Vagina (tissue), 2 donors: ENCODE measurements at regions not wholly inside any gene's neighbourhood (a gene's known extent, or its start where the extent isn't known, plus 50 kb on each side); places are given as distances from the start of the nearest gene placed in this dataset.
"Not testable (repeated sequence)": the region's sequence is repeated elsewhere in the genome, so short reads cannot be mapped to it uniquely, and the experiment has no call there.

Source experiments
- DNase-seq, 2 donors: peaks; one replicate each; pipeline ENCODE4 v3.0.0-alpha.2; 2017; ENCODE audit errors: extremely low spot score in 2 of 2
- H3K27ac ChIP-seq: fragments of 200-600 bp; sonication (generic); one replicate; pipeline ENCODE4 v1.5.1; 2019
- H3K27me3 ChIP-seq: fragments of 200-600 bp; sonication (generic); one replicate; pipeline ENCODE4 v1.5.1; 2019
- H3K36me3 ChIP-seq, 2 donors: fragments of 200-600 bp; sonication (generic); one replicate each; pipeline ENCODE4 v1.5.1; 2017 to 2019
- H3K4me1 ChIP-seq: fragments of 200-600 bp; sonication (generic); one replicate; pipeline ENCODE4 v1.5.1; 2019
- H3K4me3 ChIP-seq, 2 donors: fragments of 200-600 bp; sonication (generic); 1 replicate in 1 of 2; 2 replicates in 1 of 2; pipeline ENCODE4 v1.5.1; 2016 to 2019
- H3K9me3 ChIP-seq: fragments of 200-600 bp; sonication (generic); one replicate; pipeline ENCODE4 v1.5.1; 2019
- POLR2A ChIP-seq, 2 donors: fragments of 450-650 bp; IDR thresholded peaks; one replicate each; pipeline ENCODE4 v1.6.1; 2017; ENCODE audit warnings: antibody characterized with exemption in 2 of 2, mild to moderate bottlenecking in 2 of 2, moderate library complexity in 2 of 2
- POLR2AphosphoS5 ChIP-seq, 2 donors: sonication (generic); formaldehyde crosslinking; IDR thresholded peaks; one replicate each; pipeline ENCODE4 v1.9.0; 2017; ENCODE audit warnings: antibody characterized with exemption in 2 of 2, mild to moderate bottlenecking in 2 of 2, low read depth in 1 of 2; ENCODE audit not compliant: insufficient read depth in 1 of 2
- intact Hi-C: fragments of 100-400 bp; cut with DNase I; formaldehyde crosslinking; loops from one replicate; pipeline ENCODE4 v1.15.1; 2023
- TF ChIP-seq, protein P1 (sequence below), 3 experiments: fragments of 450-650 bp in 2 of 3; fragments of 200-600 bp in 1 of 3; sonication (generic) in 1 of 3; IDR thresholded peaks; one replicate each; pipeline ENCODE4 v1.5.1; 2017 to 2019; ENCODE audit warnings: antibody characterized with exemption in 3 of 3, mild to moderate bottlenecking in 2 of 3, moderate library complexity in 2 of 3

DNA sequence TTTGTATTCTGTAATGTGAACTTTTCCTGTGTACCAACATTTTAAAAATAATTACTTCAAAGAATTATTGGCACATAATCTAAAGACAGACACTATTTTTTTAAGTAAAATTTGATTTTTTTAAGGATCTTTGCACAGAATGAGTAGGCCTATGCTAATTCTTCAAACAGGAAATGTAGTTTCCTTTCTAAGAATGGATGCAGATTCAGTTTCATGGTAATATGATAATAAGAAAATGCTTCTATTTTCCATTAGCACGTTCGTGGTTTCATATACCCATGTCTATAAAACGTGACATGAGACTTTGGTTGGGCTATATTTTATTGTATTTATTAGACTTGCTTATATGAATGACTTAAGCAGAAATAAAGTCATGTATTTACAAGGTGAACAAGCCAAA lies 191.8 kb upstream of the RBBP8 start:
- Histone ChIP-seq H3K4me1 (no peaks in the 10 kb centered on the region), H3K4me3 (no peak overlapping the region), H3K9me3 (no peaks in the 10 kb centered on the region), H3K36me3 (no peaks in the 10 kb centered on the region), H3K27ac (no peak overlapping the region), H3K27me3 (no peaks in the 10 kb centered on the region)
- DNase-seq, result no peak
- intact Hi-C loops, result no loop called here
- TF ChIP-seq POLR2AphosphoS5 (IDR thresholded peaks at IDR 0.05; ENCODE audit: insufficient read depth in 1 of 2, low read depth in 1 of 2), result no peak
- no peak for TF ChIP-seq POLR2A (IDR thresholded peaks at IDR 0.05)
- TF ChIP-seq, protein P1, sequence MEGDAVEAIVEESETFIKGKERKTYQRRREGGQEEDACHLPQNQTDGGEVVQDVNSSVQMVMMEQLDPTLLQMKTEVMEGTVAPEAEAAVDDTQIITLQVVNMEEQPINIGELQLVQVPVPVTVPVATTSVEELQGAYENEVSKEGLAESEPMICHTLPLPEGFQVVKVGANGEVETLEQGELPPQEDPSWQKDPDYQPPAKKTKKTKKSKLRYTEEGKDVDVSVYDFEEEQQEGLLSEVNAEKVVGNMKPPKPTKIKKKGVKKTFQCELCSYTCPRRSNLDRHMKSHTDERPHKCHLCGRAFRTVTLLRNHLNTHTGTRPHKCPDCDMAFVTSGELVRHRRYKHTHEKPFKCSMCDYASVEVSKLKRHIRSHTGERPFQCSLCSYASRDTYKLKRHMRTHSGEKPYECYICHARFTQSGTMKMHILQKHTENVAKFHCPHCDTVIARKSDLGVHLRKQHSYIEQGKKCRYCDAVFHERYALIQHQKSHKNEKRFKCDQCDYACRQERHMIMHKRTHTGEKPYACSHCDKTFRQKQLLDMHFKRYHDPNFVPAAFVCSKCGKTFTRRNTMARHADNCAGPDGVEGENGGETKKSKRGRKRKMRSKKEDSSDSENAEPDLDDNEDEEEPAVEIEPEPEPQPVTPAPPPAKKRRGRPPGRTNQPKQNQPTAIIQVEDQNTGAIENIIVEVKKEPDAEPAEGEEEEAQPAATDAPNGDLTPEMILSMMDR (IDR thresholded peaks at IDR 0.05), result no peak

DNA sequence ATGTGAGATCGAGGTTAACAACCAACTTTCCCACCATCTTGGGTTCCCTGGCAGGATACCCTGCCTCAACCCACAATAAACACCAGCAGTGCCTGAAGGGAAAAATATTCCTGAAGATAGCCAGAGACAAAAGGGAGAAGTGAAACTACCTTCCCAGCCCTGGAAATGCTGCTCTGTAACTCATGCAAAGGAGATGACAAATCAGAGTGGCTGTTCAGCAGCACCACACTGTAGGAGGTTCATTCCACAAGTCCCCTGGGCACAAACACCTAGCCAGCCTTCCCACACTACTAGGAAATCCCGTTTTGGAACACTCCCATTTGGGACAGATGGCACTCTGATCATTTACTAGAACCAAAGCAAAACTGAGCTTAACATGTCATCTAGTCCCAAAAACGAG lies 190.7 kb upstream of the RBBP8 start:
- DNase-seq, result no peak
- no peaks in the 10 kb centered on the region for H3K4me1 ChIP-seq
- H3K4me3 ChIP-seq, result no peak overlapping the region
- no peaks in the 10 kb centered on the region for H3K36me3 ChIP-seq
- H3K27me3 ChIP-seq, result no peaks in the 10 kb centered on the region
- TF ChIP-seq POLR2A (IDR thresholded peaks at IDR 0.05), result no peak
- TF ChIP-seq, protein P1 (IDR thresholded peaks at IDR 0.05), result no peak
- no peak for TF ChIP-seq POLR2AphosphoS5 (IDR thresholded peaks at IDR 0.05; ENCODE audit: insufficient read depth in 1 of 2, low read depth in 1 of 2)
- intact Hi-C loops, result no loop called here
- H3K27ac ChIP-seq, result no peak overlapping the region
- no peaks in the 10 kb centered on the region for H3K9me3 ChIP-seq

DNA sequence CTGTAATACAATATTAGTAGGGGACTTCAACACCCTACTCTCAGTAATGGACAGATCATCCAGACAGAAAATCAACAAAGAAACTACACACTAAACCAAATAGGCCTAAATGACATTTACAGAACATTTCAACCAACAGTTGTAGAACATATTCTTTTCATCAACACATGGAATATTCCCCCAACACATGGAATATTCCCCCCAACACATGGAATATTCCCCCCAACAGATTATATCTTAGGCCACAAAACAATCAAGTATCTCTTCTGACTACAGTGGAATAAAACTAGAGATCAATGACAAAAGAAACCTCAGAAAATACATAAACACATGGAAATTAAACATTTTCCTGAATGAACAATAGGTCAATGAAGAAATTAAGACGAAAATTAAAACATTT lies 187.2 kb upstream of the RBBP8 start:
- intact Hi-C loops, result no loop called here
- no peak overlapping the region for H3K4me3 ChIP-seq
- no peak for TF ChIP-seq POLR2AphosphoS5 (IDR thresholded peaks at IDR 0.05; ENCODE audit: insufficient read depth in 1 of 2, low read depth in 1 of 2)
- TF ChIP-seq, protein P1 (IDR thresholded peaks at IDR 0.05), result no peak
- no peaks in the 10 kb centered on the region for H3K27me3 ChIP-seq
- no peaks in the 10 kb centered on the region for H3K9me3 ChIP-seq
- no peaks in the 10 kb centered on the region for H3K36me3 ChIP-seq
- H3K27ac ChIP-seq, result no peak overlapping the region
- no peaks in the 10 kb centered on the region for H3K4me1 ChIP-seq
- no peak for DNase-seq

DNA sequence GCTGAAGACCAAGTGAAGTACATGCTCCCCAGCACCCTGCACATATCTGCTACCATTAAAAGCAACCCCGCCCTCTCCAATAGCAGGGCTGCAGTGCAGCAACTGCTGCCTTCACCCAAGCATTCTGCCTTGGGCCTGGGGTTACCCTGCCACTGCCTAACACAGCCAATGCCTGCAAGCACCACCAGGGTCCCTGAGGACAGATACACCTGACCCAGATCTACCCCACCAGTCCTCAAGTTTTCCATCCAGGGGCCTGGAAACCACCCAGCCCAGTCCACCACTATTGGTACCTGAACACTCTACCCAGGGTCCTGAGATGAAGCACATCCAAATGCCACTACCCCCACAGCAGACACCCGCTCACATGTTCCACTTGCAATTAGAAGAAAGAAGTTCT lies 181.1 kb upstream of the RBBP8 start:
- Histone ChIP-seq H3K4me3 (no peak overlapping the region), H3K36me3 (no peaks in the 10 kb centered on the region), H3K27me3 (no peaks in the 10 kb centered on the region), H3K9me3 (no peaks in the 10 kb centered on the region), H3K4me1 (no peaks in the 10 kb centered on the region), H3K27ac (no peak overlapping the region)
- intact Hi-C loops, result no loop called here
- no peak for DNase-seq
- TF ChIP-seq POLR2A (IDR thresholded peaks at IDR 0.05), result no peak
- TF ChIP-seq POLR2AphosphoS5 (IDR thresholded peaks at IDR 0.05; ENCODE audit: insufficient read depth in 1 of 2, low read depth in 1 of 2), result no peak
- TF ChIP-seq, protein P1 (IDR thresholded peaks at IDR 0.05), result no peak

DNA sequence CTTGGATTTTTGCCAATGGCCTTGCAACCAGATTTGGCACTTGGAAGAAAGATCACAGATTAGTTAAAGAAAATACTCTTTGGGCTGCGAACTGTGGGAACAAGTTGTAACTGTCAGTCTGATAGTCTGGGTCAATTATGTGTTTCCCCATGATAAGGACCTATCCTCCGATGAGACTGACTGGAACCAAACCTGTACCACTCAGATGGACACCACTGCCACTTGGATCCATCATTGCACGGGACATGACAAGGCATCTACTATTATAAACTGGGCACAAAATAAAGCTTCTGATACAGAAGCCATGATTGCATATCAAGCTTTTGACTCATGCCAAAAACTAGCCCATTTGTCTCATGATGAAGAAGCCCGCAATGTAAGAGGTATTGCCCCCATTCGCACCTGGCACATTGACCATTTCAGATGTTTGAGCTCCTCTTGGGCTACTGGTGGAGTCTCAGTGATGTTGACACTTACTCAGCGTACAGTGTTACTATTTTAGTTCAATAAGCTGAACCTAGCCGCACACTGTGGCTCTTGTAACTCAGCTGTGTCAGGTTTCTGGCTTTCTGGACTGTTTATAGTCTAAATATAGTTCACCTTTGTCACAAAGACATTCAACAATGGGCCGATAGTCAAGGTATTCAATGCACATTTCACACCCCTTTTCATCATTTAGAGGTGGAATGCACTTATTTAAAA lies 179.8 kb upstream of the RBBP8 start:
- H3K27me3 ChIP-seq, result no peaks in the 10 kb centered on the region
- no peak overlapping the region for H3K4me3 ChIP-seq
- no peaks in the 10 kb centered on the region for H3K36me3 ChIP-seq
- TF ChIP-seq, protein P1 (IDR thresholded peaks at IDR 0.05), result no peak
- no peak for TF ChIP-seq POLR2A (IDR thresholded peaks at IDR 0.05)
- TF ChIP-seq POLR2AphosphoS5 (IDR thresholded peaks at IDR 0.05; ENCODE audit: insufficient read depth in 1 of 2, low read depth in 1 of 2), result no peak
- H3K27ac ChIP-seq, result no peak overlapping the region
- no peaks in the 10 kb centered on the region for H3K9me3 ChIP-seq
- intact Hi-C loops, result no loop called here
- no peaks in the 10 kb centered on the region for H3K4me1 ChIP-seq
- DNase-seq, result no peak

DNA sequence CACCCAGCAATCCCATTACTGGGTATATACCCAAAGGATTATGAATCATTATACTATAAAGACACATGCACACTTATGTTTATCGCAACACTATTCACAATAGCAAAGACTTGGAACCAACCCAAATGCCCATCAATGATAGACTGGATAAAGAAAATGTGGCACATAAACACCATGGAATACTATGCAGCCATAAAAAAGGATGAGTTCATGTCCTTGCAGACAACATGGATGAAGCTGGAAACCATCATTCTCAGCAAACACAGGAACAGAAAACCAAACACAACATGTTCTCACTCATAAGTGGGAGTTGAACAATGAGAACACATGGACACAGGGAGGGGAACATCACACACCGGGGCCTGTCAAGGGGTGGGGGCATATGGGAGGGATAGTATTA lies 169.1 kb upstream of the RBBP8 start:
- H3K4me1 ChIP-seq, H3K27me3 ChIP-seq, H3K27ac ChIP-seq, H3K36me3 ChIP-seq, H3K9me3 ChIP-seq, H3K4me3 ChIP-seq, DNase-seq, intact Hi-C loops: not testable (repeated sequence)
